ENCODE measurements at regions not wholly inside any gene's neighbourhood (a gene's known extent, or its start where the extent isn't known, plus 50 kb on each side); places are given as distances from the start of the nearest gene placed in this dataset.

DNA sequence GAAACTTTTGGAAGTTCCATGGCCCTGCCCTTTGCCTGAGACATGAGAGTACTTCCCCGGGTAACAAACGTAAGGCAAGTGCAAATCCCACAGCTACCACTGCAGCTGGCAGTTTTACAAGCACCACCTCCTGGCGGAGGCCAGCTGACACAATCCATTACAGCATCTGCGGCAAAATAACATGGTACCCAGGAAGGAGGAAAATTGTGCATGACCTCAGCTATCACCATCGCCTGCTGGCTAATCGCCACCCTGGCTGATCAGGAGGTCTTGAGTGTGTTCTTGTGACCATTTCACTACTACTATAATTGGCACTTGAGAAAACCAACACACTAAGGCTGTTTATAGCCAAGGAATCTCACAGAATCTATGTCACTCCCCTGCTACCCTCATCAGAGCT lies 71.7 kb upstream of the SERPINE2 start:
- Histone ChIP-seq H3K9me3 (ENCODE audit: control insufficient read depth in 1 of 2, low read length in 2 of 2) (no peaks in the 10 kb centered on the region), H3K4me1 (ENCODE audit: control insufficient read depth in 1 of 2, insufficient read depth in 2 of 2, low read length in 2 of 2) (no peaks in the 10 kb centered on the region), H3K4me3 (ENCODE audit: low read depth in 1 of 2, low read length in 2 of 2) (no peak overlapping the region), H3K27ac (ENCODE audit: low read depth, low read length) (no peak overlapping the region), H3K27me3 (ENCODE audit: control insufficient read depth in 1 of 2, insufficient read depth in 2 of 2, low read length in 2 of 2) (no peaks in the 10 kb centered on the region), H3K9ac (ENCODE audit: low read depth in 1 of 2, low read length in 2 of 2) (no peak overlapping the region), H3K36me3 (ENCODE audit: control insufficient read depth in 1 of 2, insufficient read depth in 2 of 2, low read length in 2 of 2) (no peaks in the 10 kb centered on the region)

DNA sequence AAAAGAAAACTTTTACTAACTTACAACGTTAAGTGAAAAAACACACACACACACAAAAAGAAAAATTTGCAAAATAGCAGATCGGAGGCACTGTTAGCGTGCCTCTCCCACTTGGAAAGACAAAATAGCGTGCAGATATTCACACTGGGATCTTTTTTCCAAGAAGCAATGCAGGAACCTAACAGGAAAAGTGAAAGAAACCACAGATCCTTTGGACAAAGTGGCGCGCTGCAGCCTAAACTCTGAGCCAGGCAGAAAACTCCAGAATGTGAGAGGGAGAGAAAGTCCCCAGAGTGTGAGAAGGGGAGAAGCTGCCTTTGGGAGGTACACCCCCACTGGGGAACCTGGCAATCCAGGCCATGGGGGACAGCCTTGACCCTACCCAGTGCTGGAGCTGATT lies 70.7 kb upstream of the SERPINE2 start:
- no peaks in the 10 kb centered on the region for H3K36me3 ChIP-seq (ENCODE audit: control insufficient read depth in 1 of 2, insufficient read depth in 2 of 2, low read length in 2 of 2)
- no peaks in the 10 kb centered on the region for H3K9me3 ChIP-seq (ENCODE audit: control insufficient read depth in 1 of 2, low read length in 2 of 2)
- H3K27me3 ChIP-seq (ENCODE audit: control insufficient read depth in 1 of 2, insufficient read depth in 2 of 2, low read length in 2 of 2): no peaks in the 10 kb centered on the region
- no peak overlapping the region for H3K4me3 ChIP-seq (ENCODE audit: low read depth in 1 of 2, low read length in 2 of 2)
- no peak overlapping the region for H3K27ac ChIP-seq (ENCODE audit: low read depth, low read length)
- H3K4me1 ChIP-seq (ENCODE audit: control insufficient read depth in 1 of 2, insufficient read depth in 2 of 2, low read length in 2 of 2): no peaks in the 10 kb centered on the region
- H3K9ac ChIP-seq (ENCODE audit: low read depth in 1 of 2, low read length in 2 of 2): no peak overlapping the region

DNA sequence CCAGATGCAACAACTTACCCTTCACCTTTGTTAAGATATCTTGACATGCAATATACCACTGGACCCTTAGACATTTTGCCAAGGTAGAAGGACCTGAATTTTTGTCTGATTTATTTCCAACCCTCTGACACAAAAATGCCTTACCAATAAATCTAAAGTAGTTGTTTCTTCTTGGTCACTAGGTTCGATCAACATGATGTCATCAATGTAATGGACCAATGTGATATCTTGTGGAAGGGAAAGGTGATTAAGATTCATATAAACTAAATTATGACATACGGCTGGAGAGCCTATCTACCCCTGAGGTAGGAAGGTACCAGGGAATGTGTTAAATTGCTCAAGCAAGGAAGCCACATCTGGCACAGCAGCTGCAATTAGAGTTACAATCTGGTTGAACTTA lies 67.7 kb upstream of the SERPINE2 start:
- Histone ChIP-seq H3K4me1 (ENCODE audit: control insufficient read depth in 1 of 2, insufficient read depth in 2 of 2, low read length in 2 of 2) (no peaks in the 10 kb centered on the region), H3K9ac (ENCODE audit: low read depth in 1 of 2, low read length in 2 of 2) (no peak overlapping the region), H3K27ac (ENCODE audit: low read depth, low read length) (no peak overlapping the region), H3K36me3 (ENCODE audit: control insufficient read depth in 1 of 2, insufficient read depth in 2 of 2, low read length in 2 of 2) (no peaks in the 10 kb centered on the region), H3K4me3 (ENCODE audit: low read depth in 1 of 2, low read length in 2 of 2) (no peak overlapping the region), H3K9me3 (ENCODE audit: control insufficient read depth in 1 of 2, low read length in 2 of 2) (no peaks in the 10 kb centered on the region), H3K27me3 (ENCODE audit: control insufficient read depth in 1 of 2, insufficient read depth in 2 of 2, low read length in 2 of 2) (no peaks in the 10 kb centered on the region)

DNA sequence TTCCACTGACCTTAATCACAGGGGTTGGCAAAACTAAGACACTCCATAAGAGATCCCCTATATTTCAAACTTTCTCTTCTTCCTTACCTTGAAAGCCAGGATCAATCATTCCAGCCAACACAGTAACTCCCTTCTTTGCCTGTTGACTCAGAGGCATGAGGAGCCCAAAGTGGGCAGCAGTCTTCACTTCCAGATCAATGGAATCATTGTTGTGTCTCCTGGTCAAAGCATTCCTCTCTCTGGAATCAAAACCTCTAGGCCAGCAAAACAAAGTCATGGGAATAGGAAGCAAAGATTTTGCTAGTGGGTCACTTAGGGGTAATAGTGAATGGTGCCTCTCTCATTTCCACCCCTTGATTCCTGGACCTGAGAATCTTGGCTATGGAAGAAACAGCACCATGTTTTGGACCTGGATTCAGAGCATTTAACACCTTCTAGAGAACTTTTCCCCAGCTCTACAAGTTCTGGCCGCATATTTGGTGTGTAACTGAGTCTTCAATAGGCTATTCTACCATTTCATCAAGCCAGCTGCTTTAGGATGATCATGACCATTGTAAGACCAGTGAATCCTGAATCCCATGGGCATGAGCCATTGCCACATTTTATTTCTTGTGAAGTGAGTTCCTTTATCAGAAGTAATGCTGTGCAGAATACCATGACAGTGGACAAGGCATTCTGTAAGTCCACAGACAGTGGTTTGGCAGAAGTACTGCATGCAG lies 65.7 kb upstream of the SERPINE2 start:
- Histone ChIP-seq H3K27me3 (ENCODE audit: control insufficient read depth in 1 of 2, insufficient read depth in 2 of 2, low read length in 2 of 2) (no peaks in the 10 kb centered on the region), H3K36me3 (ENCODE audit: control insufficient read depth in 1 of 2, insufficient read depth in 2 of 2, low read length in 2 of 2) (no peaks in the 10 kb centered on the region)

DNA sequence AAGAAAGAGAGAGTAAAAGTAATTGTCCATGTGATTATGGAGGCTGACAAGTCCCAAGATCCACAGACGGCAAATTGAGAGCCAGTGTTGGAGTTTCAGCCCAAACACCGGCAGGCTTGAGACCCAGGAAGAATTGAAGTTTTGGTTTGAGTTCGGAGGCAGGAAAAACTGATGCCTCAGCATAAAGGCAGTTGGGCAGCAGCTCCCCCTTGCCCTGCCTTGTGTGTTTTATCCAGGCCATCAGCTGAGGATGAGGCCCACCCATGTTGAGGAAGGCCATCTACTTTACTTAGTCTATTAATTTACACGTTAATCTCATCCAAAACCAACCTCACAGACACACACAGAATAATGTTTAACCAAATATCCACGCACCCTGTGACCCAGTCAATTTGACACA lies 64.6 kb upstream of the SERPINE2 start:
- H3K27ac ChIP-seq (ENCODE audit: low read depth, low read length): no peak overlapping the region
- H3K36me3 ChIP-seq (ENCODE audit: control insufficient read depth in 1 of 2, insufficient read depth in 2 of 2, low read length in 2 of 2): no peaks in the 10 kb centered on the region
- no peaks in the 10 kb centered on the region for H3K9me3 ChIP-seq (ENCODE audit: control insufficient read depth in 1 of 2, low read length in 2 of 2)
- H3K4me3 ChIP-seq (ENCODE audit: low read depth in 1 of 2, low read length in 2 of 2): no peak overlapping the region
- H3K4me1 ChIP-seq (ENCODE audit: control insufficient read depth in 1 of 2, insufficient read depth in 2 of 2, low read length in 2 of 2): no peaks in the 10 kb centered on the region
- H3K27me3 ChIP-seq (ENCODE audit: control insufficient read depth in 1 of 2, insufficient read depth in 2 of 2, low read length in 2 of 2): no peaks in the 10 kb centered on the region
- no peak overlapping the region for H3K9ac ChIP-seq (ENCODE audit: low read depth in 1 of 2, low read length in 2 of 2)

More for the DNA sequence above, 65.7 kb upstream of the SERPINE2 start:
- Histone ChIP-seq H3K9me3 (ENCODE audit: control insufficient read depth in 1 of 2, low read length in 2 of 2) (no peaks in the 10 kb centered on the region), H3K9ac (ENCODE audit: low read depth in 1 of 2, low read length in 2 of 2) (no peak overlapping the region), H3K27ac (ENCODE audit: low read depth, low read length) (no peak overlapping the region), H3K4me1 (ENCODE audit: control insufficient read depth in 1 of 2, insufficient read depth in 2 of 2, low read length in 2 of 2) (no peaks in the 10 kb centered on the region), H3K4me3 (ENCODE audit: low read depth in 1 of 2, low read length in 2 of 2) (no peak overlapping the region)

DNA sequence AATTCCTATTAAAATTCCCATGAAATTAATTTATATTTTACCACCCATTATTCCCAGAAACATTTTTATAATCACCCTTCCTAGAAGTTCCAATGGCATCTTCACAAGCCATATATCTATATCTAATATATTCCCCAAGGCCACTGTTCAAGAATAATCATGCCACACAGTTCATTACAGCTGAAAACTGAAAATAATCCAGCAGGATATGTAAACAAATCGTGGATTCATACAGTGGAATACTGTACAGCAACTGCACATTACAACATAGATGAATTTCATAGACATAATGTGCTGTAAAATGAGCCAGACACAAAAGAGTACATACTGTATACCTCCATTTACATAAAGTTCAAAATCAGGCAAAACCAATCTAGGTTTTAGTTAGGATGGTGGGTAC lies 63.9 kb upstream of the SERPINE2 start:
- Histone ChIP-seq H3K27ac (ENCODE audit: low read depth, low read length) (no peak overlapping the region), H3K9ac (ENCODE audit: low read depth in 1 of 2, low read length in 2 of 2) (no peak overlapping the region), H3K4me3 (ENCODE audit: low read depth in 1 of 2, low read length in 2 of 2) (no peak overlapping the region), H3K9me3 (ENCODE audit: control insufficient read depth in 1 of 2, low read length in 2 of 2) (no peaks in the 10 kb centered on the region), H3K4me1 (ENCODE audit: control insufficient read depth in 1 of 2, insufficient read depth in 2 of 2, low read length in 2 of 2) (no peaks in the 10 kb centered on the region), H3K36me3 (ENCODE audit: control insufficient read depth in 1 of 2, insufficient read depth in 2 of 2, low read length in 2 of 2) (no peaks in the 10 kb centered on the region), H3K27me3 (ENCODE audit: control insufficient read depth in 1 of 2, insufficient read depth in 2 of 2, low read length in 2 of 2) (no peaks in the 10 kb centered on the region)

DNA sequence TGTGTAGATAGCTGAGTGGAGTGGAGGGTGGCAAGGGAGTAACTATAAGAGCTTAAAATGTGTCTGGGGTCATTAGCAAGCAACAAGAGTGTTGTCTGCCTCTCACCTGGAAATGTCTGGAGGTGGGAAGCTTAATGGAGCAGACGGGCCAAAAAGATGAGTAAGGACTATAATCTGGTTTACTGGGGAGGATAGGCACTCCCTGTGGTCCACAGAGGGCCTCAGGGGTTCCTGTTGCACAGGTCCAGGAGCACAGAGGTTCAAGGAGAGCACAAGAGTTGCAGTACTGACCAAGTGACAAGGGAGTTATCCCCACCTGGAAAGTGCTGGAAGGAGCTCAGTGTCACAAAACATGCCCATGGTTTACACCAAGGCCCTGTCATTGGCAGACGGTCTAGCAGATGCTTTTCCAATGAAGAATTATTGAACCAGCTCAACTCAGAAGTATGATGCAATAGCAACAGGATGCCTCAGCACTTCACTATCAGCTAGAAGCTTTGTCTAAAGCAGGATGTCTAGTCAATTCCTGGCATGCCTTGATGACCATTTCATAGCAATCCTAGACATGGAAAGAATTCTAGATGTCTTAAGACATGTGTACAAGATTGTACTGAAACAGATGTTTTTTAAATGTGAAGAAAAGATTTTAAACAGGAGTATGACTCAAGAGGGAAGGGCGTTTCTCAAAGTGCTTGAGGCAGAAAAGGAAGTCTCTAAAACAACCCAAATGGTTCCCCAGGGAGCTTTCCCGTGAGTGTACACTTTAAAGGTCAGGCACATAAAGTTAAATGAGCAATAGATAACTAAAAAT lies 62.9 kb upstream of the SERPINE2 start:
- Histone ChIP-seq H3K9ac (ENCODE audit: low read depth in 1 of 2, low read length in 2 of 2) (no peak overlapping the region), H3K4me3 (ENCODE audit: low read depth in 1 of 2, low read length in 2 of 2) (no peak overlapping the region), H3K36me3 (ENCODE audit: control insufficient read depth in 1 of 2, insufficient read depth in 2 of 2, low read length in 2 of 2) (no peaks in the 10 kb centered on the region), H3K9me3 (ENCODE audit: control insufficient read depth in 1 of 2, low read length in 2 of 2) (no peaks in the 10 kb centered on the region), H3K4me1 (ENCODE audit: control insufficient read depth in 1 of 2, insufficient read depth in 2 of 2, low read length in 2 of 2) (no peaks in the 10 kb centered on the region), H3K27me3 (ENCODE audit: control insufficient read depth in 1 of 2, insufficient read depth in 2 of 2, low read length in 2 of 2) (no peaks in the 10 kb centered on the region), H3K27ac (ENCODE audit: low read depth, low read length) (no peak overlapping the region)

DNA sequence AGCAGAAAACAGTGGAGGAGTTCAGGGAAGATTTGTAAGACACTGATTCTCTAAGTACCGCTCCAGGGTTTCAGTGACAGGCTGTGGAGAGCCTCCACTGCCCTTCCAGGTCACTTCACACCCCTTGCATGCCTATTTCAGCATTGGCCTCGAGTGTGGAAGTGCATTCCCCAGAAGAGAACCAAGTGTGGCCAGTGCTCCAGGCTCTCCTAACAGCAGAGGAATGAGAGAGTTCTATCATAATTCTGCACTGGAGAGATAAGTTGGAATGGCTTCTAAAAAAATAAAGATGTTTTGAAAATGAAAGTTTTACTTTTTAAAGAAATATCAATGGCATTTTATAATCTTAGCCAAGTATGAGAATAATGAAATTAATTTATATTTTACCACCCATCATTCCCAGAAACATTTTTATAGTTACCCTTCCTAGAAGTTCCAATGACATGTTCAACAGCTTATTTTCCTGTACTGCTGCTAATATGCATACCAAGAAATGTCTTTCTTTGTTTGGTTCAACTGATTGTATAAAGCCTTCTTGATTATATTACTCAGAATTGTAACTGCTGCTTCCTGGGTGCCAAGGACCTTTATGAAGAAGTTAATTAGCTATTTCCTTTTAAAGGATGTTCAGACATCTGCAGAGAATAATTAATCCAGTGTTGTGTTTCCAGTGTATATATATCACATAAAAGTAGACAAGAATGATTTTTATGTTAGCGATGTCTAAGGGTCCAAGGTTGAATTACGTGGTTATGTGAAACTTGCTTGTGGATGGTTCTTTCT lies 61.0 kb upstream of the SERPINE2 start:
- Histone ChIP-seq H3K9me3 (ENCODE audit: control insufficient read depth in 1 of 2, low read length in 2 of 2) (no peaks in the 10 kb centered on the region), H3K4me3 (ENCODE audit: low read depth in 1 of 2, low read length in 2 of 2) (no peak overlapping the region), H3K9ac (ENCODE audit: low read depth in 1 of 2, low read length in 2 of 2) (no peak overlapping the region), H3K27me3 (ENCODE audit: control insufficient read depth in 1 of 2, insufficient read depth in 2 of 2, low read length in 2 of 2) (no peaks in the 10 kb centered on the region), H3K4me1 (ENCODE audit: control insufficient read depth in 1 of 2, insufficient read depth in 2 of 2, low read length in 2 of 2) (no peaks in the 10 kb centered on the region), H3K27ac (ENCODE audit: low read depth, low read length) (no peak overlapping the region), H3K36me3 (ENCODE audit: control insufficient read depth in 1 of 2, insufficient read depth in 2 of 2, low read length in 2 of 2) (no peaks in the 10 kb centered on the region)

DNA sequence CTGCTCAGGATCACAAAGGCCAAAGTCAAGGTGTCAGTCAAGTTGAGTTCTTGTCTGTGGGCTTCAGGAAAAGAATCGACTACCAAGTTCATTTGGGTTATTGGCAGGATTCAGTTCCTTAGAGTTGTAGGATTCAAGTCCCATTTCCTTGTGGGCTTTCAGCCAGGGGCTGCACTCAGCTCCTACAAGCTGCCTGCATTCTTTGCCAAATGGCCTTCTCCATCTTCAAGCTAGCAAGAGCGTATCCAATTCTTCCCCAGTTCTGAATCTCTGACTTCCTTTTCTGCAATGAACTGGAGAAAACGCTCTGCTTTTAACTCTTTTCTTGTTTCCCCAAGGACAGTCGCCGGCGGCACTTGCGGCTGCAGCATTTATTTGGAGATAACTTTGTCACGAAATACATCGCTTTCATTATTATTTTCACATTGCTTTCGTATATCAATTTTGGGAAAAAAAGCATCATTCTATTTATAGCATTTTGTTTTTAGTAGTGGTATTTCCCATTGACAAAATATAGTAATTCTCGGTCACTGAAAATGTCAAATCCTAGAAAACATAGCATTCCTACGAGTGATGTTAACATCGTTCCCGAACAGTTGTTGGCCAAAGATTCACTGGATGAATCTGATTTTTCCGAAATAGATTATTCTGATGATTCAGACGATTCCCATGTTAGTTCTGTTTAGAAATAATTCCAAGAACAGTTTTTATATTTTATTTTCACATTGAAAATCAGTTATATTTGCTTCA lies 59.6 kb upstream of the SERPINE2 start:
- H3K27ac ChIP-seq (ENCODE audit: low read depth, low read length): no peak overlapping the region
- no peaks in the 10 kb centered on the region for H3K4me1 ChIP-seq (ENCODE audit: control insufficient read depth in 1 of 2, insufficient read depth in 2 of 2, low read length in 2 of 2)
- no peaks in the 10 kb centered on the region for H3K9me3 ChIP-seq (ENCODE audit: control insufficient read depth in 1 of 2, low read length in 2 of 2)
- no peak overlapping the region for H3K4me3 ChIP-seq (ENCODE audit: low read depth in 1 of 2, low read length in 2 of 2)
- H3K27me3 ChIP-seq (ENCODE audit: control insufficient read depth in 1 of 2, insufficient read depth in 2 of 2, low read length in 2 of 2): no peaks in the 10 kb centered on the region
- H3K9ac ChIP-seq (ENCODE audit: low read depth in 1 of 2, low read length in 2 of 2): no peak overlapping the region
- H3K36me3 ChIP-seq (ENCODE audit: control insufficient read depth in 1 of 2, insufficient read depth in 2 of 2, low read length in 2 of 2): no peaks in the 10 kb centered on the region

Measured in duodenal mucosa (tissue), 2 donors.